Hepatocyte (in vitro differentiated cells): ENCODE measurements at regions not wholly inside any gene's neighbourhood (a gene's known extent, or its start where the extent isn't known, plus 50 kb on each side); places are given as distances from the start of the nearest gene placed in this dataset.
A peak's percentile ranks its signal among the peaks of the same experiment; 100 is the strongest.

Experiments
- DNase-seq: peaks from one replicate; pipeline ENCODE4 v3.0.0-alpha.2; 2016; ENCODE audit warnings: low spot score
- H2AFZ ChIP-seq: fragments of 200-600 bp; sonication (generic); 2 replicates; pipeline ENCODE4 v1.6.0; 2016; ENCODE audit warnings: antibody characterized with exemption, mild to moderate bottlenecking
- H3K27ac ChIP-seq: fragments of 200-600 bp; sonication (generic); 2 replicates; pipeline ENCODE4 v1.5.1; 2016; ENCODE audit warnings: mild to moderate bottlenecking
- H3K27me3 ChIP-seq: fragments of 200-600 bp; sonication (generic); 2 replicates; pipeline ENCODE4 v1.6.1; 2016
- H3K36me3 ChIP-seq: fragments of 200-600 bp; sonication (generic); replicated peaks from 2 replicates; pipeline ENCODE4 v1.5.1; 2016; ENCODE audit warnings: low read depth; ENCODE audit not compliant: insufficient read depth
- H3K4me1 ChIP-seq: fragments of 200-600 bp; sonication (generic); 2 replicates; pipeline ENCODE4 v1.5.1; 2016; ENCODE audit warnings: mild to moderate bottlenecking, moderate library complexity; ENCODE audit not compliant: insufficient read depth
- H3K4me2 ChIP-seq: fragments of 200-600 bp; sonication (generic); 2 replicates; pipeline ENCODE4 v1.6.0; 2016
- H3K4me3 ChIP-seq: fragments of 200-600 bp; sonication (generic); 2 replicates; pipeline ENCODE4 v1.5.1; 2016; ENCODE audit warnings: mild to moderate bottlenecking
- H3K79me2 ChIP-seq: fragments of 200-600 bp; sonication (generic); 2 replicates; pipeline ENCODE4 v1.6.0; 2017; ENCODE audit warnings: mild to moderate bottlenecking
- H3K9me2 ChIP-seq: fragments of 200-600 bp; sonication (generic); replicated peaks from 2 replicates; pipeline ENCODE4 v1.6.0; 2017; ENCODE audit warnings: mild to moderate bottlenecking; ENCODE audit not compliant: insufficient read depth
- H3K9me3 ChIP-seq: fragments of 200-600 bp; sonication (generic); 2 replicates; pipeline ENCODE4 v1.5.1; 2016; ENCODE audit warnings: low read depth, mild to moderate bottlenecking
- H4K20me1 ChIP-seq: fragments of 200-600 bp; sonication (generic); 2 replicates; pipeline ENCODE4 v1.6.0; 2016; ENCODE audit warnings: mild to moderate bottlenecking; ENCODE audit not compliant: insufficient read depth, poor library complexity, severe bottlenecking
- CTCF ChIP-seq: fragments of 200-600 bp; sonication (generic); IDR thresholded peaks from 2 replicates; pipeline ENCODE4 v1.5.1; 2016; ENCODE audit warnings: antibody characterized with exemption, mild to moderate bottlenecking; ENCODE audit not compliant: poor library complexity
- EZH2 ChIP-seq: fragments of 200-600 bp; sonication (generic); IDR thresholded peaks from 2 replicates; pipeline ENCODE4 v1.6.1; 2016; ENCODE audit warnings: antibody characterized with exemption, mild to moderate bottlenecking, borderline replicate concordance
- EZH2phosphoT487 ChIP-seq: fragments of 200-600 bp; sonication (generic); IDR thresholded peaks from one replicate; pipeline ENCODE4 v1.6.1; 2018; ENCODE audit warnings: antibody characterized with exemption, mild to moderate bottlenecking, low read depth, moderate library complexity; ENCODE audit not compliant: unreplicated experiment, severe bottlenecking
- WGBS: methylation state at CpG from one replicate; pipeline ENCODE4 v1.1.6; 2016; ENCODE audit warnings: low lambda C conversion rate; ENCODE audit errors: missing lambda C conversion rate; 5-methylcytosine and 5-hydroxymethylcytosine counted together

- no peaks in the 10 kb centered on the region for H3K9me3 ChIP-seq
- H3K4me2 ChIP-seq, result no peak overlapping the region
- no peaks in the 10 kb centered on the region for H3K36me3 ChIP-seq
- no peak overlapping the region for H3K27ac ChIP-seq
- TF ChIP-seq CTCF, result peak; percentile 58
- TF ChIP-seq EZH2, result no peak
- H3K9me2 ChIP-seq, result no peaks in the 10 kb centered on the region
- WGBS, result 33% methylated on average over 7 of the region's 7 CpGs
- no peaks in the 10 kb centered on the region for H4K20me1 ChIP-seq
- no peaks in the 10 kb centered on the region for H3K4me1 ChIP-seq
- no peak overlapping the region for H2AFZ ChIP-seq
- peak; percentile 46 for DNase-seq
- H3K27me3 ChIP-seq, result peaks cover 81% of the 10 kb centered on the region
- no peak overlapping the region for H3K4me3 ChIP-seq
- H3K79me2 ChIP-seq, result no peaks in the 10 kb centered on the region
Measured at GRCh38 chr13:111531505-111531904, 211.1 kb downstream of the TEX29 start.

GRCh38 chr13:111532111-111532510 lies 211.7 kb downstream of the TEX29 start:
- Histone ChIP-seq H3K36me3 (no peaks in the 10 kb centered on the region), H3K4me2 (no peak overlapping the region), H3K79me2 (no peaks in the 10 kb centered on the region), H3K27ac (no peak overlapping the region), H2AFZ (no peak overlapping the region), H3K4me3 (no peak overlapping the region), H3K27me3 (peaks cover 81% of the 10 kb centered on the region), H3K9me3 (no peaks in the 10 kb centered on the region), H4K20me1 (no peaks in the 10 kb centered on the region), H3K4me1 (no peaks in the 10 kb centered on the region), H3K9me2 (no peaks in the 10 kb centered on the region)
- TF ChIP-seq EZH2phosphoT487 (no peak), EZH2 (no peak), CTCF (no peak)
- WGBS, result 42% methylated on average over 9 of the region's 9 CpGs
- no peak for DNase-seq

- Histone ChIP-seq H3K4me3 (no peak overlapping the region), H3K27me3 (peaks cover 93% of the 10 kb centered on the region), H3K9me2 (no peaks in the 10 kb centered on the region), H3K4me1 (no peaks in the 10 kb centered on the region), H3K79me2 (no peaks in the 10 kb centered on the region), H3K9me3 (no peaks in the 10 kb centered on the region), H3K4me2 (no peak overlapping the region), H3K27ac (no peak overlapping the region), H3K36me3 (no peaks in the 10 kb centered on the region), H2AFZ (no peak overlapping the region), H4K20me1 (no peaks in the 10 kb centered on the region)
- no peak for DNase-seq
- WGBS, result 47% methylated on average over 10 of the region's 10 CpGs
- TF ChIP-seq CTCF (no peak), EZH2 (no peak), EZH2phosphoT487 (no peak)
Measured at GRCh38 chr13:111533900-111534683, 213.7 kb downstream of the TEX29 start.
